Suprapubic skin (tissue), 4 donors: ENCODE measurements at regions not wholly inside any gene's neighbourhood (a gene's known extent, or its start where the extent isn't known, plus 50 kb on each side); places are given as distances from the start of the nearest gene placed in this dataset.

Experiments
- DNase-seq, 2 donors: peaks; one replicate each; pipeline ENCODE4 v3.0.0-alpha.2; 2019; ENCODE audit warnings: low spot score in 2 of 2
- H3K27ac ChIP-seq: fragments of 200-600 bp; sonication (generic); one replicate; pipeline ENCODE4 v1.5.1; 2019
- H3K27me3 ChIP-seq: fragments of 200-600 bp; sonication (generic); one replicate; pipeline ENCODE4 v1.5.1; 2019
- H3K36me3 ChIP-seq: fragments of 200-600 bp; sonication (generic); one replicate; pipeline ENCODE4 v1.5.1; 2019
- H3K4me1 ChIP-seq: fragments of 200-600 bp; sonication (generic); one replicate; pipeline ENCODE4 v1.5.1; 2019
- H3K4me3 ChIP-seq: fragments of 200-600 bp; sonication (generic); one replicate; pipeline ENCODE4 v1.5.1; 2019; ENCODE audit warnings: mild to moderate bottlenecking
- H3K9me3 ChIP-seq: fragments of 200-600 bp; sonication (generic); one replicate; pipeline ENCODE4 v1.5.1; 2019
- EP300 ChIP-seq: sonication (generic); formaldehyde crosslinking; IDR thresholded peaks from one replicate; pipeline ENCODE4 v1.6.1; 2017; ENCODE audit warnings: antibody characterized with exemption
- POLR2A ChIP-seq, 2 donors: fragments of 450-650 bp; IDR thresholded peaks; one replicate each; pipeline ENCODE4 v1.6.1; 2017; ENCODE audit warnings: antibody characterized with exemption in 2 of 2, mild to moderate bottlenecking in 2 of 2, moderate library complexity in 2 of 2
- POLR2AphosphoS5 ChIP-seq, 3 donors: sonication (generic); formaldehyde crosslinking; IDR thresholded peaks; one replicate each; pipeline ENCODE4 v1.6.1; 2017; ENCODE audit warnings: antibody characterized with exemption in 3 of 3
- WGBS: methylation state at CpG from one replicate; pipeline ENCODE4 v1.1.5; 2018; 5-methylcytosine and 5-hydroxymethylcytosine counted together
- TF ChIP-seq, protein P1 (sequence below), 2 donors: fragments of 200-600 bp in 1 of 2; fragments of 450-650 bp in 1 of 2; sonication (generic) in 1 of 2; IDR thresholded peaks; one replicate each; pipeline ENCODE4 v1.5.1; 2016 to 2019; ENCODE audit warnings: antibody characterized with exemption in 2 of 2, mild to moderate bottlenecking in 1 of 2, moderate library complexity in 1 of 2

- TF ChIP-seq POLR2AphosphoS5 (IDR thresholded peaks at IDR 0.05), result no peak
- TF ChIP-seq, protein P1, sequence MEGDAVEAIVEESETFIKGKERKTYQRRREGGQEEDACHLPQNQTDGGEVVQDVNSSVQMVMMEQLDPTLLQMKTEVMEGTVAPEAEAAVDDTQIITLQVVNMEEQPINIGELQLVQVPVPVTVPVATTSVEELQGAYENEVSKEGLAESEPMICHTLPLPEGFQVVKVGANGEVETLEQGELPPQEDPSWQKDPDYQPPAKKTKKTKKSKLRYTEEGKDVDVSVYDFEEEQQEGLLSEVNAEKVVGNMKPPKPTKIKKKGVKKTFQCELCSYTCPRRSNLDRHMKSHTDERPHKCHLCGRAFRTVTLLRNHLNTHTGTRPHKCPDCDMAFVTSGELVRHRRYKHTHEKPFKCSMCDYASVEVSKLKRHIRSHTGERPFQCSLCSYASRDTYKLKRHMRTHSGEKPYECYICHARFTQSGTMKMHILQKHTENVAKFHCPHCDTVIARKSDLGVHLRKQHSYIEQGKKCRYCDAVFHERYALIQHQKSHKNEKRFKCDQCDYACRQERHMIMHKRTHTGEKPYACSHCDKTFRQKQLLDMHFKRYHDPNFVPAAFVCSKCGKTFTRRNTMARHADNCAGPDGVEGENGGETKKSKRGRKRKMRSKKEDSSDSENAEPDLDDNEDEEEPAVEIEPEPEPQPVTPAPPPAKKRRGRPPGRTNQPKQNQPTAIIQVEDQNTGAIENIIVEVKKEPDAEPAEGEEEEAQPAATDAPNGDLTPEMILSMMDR (IDR thresholded peaks at IDR 0.05), result peak in 1 of 2 donors; percentile 42
- H3K27me3 ChIP-seq, result no peaks in the 10 kb centered on the region
- H3K9me3 ChIP-seq, result no peaks in the 10 kb centered on the region
- H3K4me3 ChIP-seq, result no peak overlapping the region
- 35% methylated on average over 2 of the region's 2 CpGs for WGBS
- H3K27ac ChIP-seq, result no peak overlapping the region
- no peaks in the 10 kb centered on the region for H3K4me1 ChIP-seq
- DNase-seq, result no peak
- H3K36me3 ChIP-seq, result no peaks in the 10 kb centered on the region
These were observed 275.0 kb upstream of the G2E3 start for GRCh38 chr14:30283822-30284446.

GRCh38 chr14:30284808-30285207 is 274.1 kb upstream of the G2E3 start:
- TF ChIP-seq, protein P1 (IDR thresholded peaks at IDR 0.05), result no peak
- TF ChIP-seq POLR2A (IDR thresholded peaks at IDR 0.05) (no peak), POLR2AphosphoS5 (IDR thresholded peaks at IDR 0.05) (no peak), EP300 (no peak)
- Histone ChIP-seq H3K4me3 (no peak overlapping the region), H3K4me1 (no peaks in the 10 kb centered on the region), H3K27ac (no peak overlapping the region), H3K36me3 (no peaks in the 10 kb centered on the region), H3K27me3 (no peaks in the 10 kb centered on the region), H3K9me3 (no peaks in the 10 kb centered on the region)
- no peak for DNase-seq
- WGBS, result 91% methylated on average over 4 of the region's 4 CpGs

DNA sequence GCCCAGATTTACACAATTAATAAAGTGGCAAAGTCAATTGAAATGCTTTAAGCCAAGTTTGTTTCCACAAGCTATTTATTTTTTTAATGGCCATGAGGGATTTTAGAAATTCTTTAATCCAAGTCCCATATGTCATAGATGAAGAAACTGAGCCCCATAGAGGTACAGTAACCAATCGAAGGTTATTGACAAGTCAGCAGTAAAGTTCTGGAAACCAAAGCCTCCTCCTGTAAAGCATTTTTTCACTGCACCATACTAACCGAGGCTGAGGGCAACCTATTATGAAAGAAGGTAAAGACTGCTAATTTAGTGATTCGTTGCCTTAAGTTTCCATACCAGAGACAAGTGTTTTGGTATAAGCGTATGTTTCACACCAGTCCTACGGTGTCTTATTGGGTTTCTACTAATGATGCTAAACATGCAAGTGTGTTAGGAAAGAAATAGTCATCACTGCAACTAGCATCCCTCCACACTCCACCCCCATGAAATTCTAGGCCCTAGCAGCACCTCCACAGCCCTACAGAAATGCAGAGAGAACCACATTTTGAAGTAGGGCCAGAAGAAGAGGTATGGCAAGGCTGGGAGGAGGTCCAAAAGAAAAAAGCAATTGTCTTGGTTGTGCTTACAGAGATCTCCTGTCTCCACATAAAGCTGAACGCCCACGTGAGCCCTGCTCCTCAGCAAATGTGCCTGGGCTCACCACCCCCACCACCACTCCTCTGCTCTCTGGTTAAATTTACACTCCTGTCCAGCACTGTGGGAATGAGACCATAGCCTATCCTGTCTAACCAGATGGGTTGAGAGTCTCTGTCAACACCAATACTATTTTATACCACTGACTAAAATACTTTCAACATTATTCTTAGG is 271.1 kb upstream of the G2E3 start:
- H3K9me3 ChIP-seq, result no peaks in the 10 kb centered on the region
- H3K27me3 ChIP-seq, result no peaks in the 10 kb centered on the region
- no peak for TF ChIP-seq POLR2AphosphoS5 (IDR thresholded peaks at IDR 0.05)
- TF ChIP-seq EP300, result no peak
- no peak for TF ChIP-seq POLR2A (IDR thresholded peaks at IDR 0.05)
- TF ChIP-seq, protein P1 (IDR thresholded peaks at IDR 0.05), result no peak
- H3K4me1 ChIP-seq, result no peaks in the 10 kb centered on the region
- H3K4me3 ChIP-seq, result no peak overlapping the region
- H3K27ac ChIP-seq, result no peak overlapping the region
- H3K36me3 ChIP-seq, result no peaks in the 10 kb centered on the region
- DNase-seq, result no peak
- WGBS, result 83% methylated on average over 7 of the region's 7 CpGs

- Histone ChIP-seq H3K36me3 (no peaks in the 10 kb centered on the region), H3K27me3 (no peaks in the 10 kb centered on the region), H3K9me3 (no peaks in the 10 kb centered on the region), H3K4me1 (no peaks in the 10 kb centered on the region), H3K27ac (no peak overlapping the region), H3K4me3 (no peak overlapping the region)
- no peak for DNase-seq
- WGBS, result 73% methylated on average over 3 of the region's 3 CpGs
- TF ChIP-seq, protein P1 (IDR thresholded peaks at IDR 0.05), result no peak
- TF ChIP-seq EP300 (no peak), POLR2A (IDR thresholded peaks at IDR 0.05) (no peak), POLR2AphosphoS5 (IDR thresholded peaks at IDR 0.05) (no peak)
These were observed 269.0 kb upstream of the G2E3 start for GRCh38 chr14:30290001-30290400.

- Histone ChIP-seq H3K27ac (no peak overlapping the region), H3K27me3 (no peaks in the 10 kb centered on the region), H3K9me3 (no peaks in the 10 kb centered on the region), H3K36me3 (no peaks in the 10 kb centered on the region), H3K4me1 (peaks cover 4% of the 10 kb centered on the region), H3K4me3 (no peak overlapping the region)
- TF ChIP-seq POLR2A (IDR thresholded peaks at IDR 0.05) (no peak), POLR2AphosphoS5 (IDR thresholded peaks at IDR 0.05) (no peak), EP300 (no peak)
- TF ChIP-seq, protein P1 (IDR thresholded peaks at IDR 0.05), result no peak
- 33% methylated on average over 2 of the region's 2 CpGs for WGBS
- no peak for DNase-seq
These were observed 267.7 kb upstream of the G2E3 start for GRCh38 chr14:30291216-30291615.
